NAMALWA (cell line): ENCODE measurements at regions not wholly inside any gene's neighbourhood (a gene's known extent, or its start where the extent isn't known, plus 50 kb on each side); places are given as distances from the start of the nearest gene placed in this dataset.
A peak's percentile ranks its signal among the peaks of the same experiment; 100 is the strongest.

Experiments used
- DNase-seq: peaks from one replicate; pipeline ENCODE4 v3.0.0-alpha.2; 2015; ENCODE audit warnings: low spot score

DNA sequence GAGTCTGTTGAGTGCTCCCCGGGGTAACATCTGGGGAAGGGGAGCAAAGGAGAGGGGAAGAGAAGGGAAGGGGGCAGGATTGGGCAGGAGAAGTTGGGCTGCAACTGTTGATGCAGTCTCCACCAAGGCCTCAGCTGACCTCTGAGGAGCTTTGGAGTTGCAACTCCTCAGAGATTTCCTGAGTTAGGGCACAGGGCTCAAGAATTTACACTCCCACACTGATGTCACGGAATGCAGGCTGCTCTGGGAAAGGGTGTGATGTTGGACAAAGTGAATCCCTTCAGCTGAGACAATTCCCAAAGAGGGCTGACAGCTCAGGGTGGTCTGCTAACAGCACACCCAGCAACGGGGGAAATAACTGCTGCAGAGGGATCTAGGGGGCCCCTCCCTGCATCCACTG lies 295.6 kb downstream of the PCNX1 start:
- no peak for DNase-seq

DNA sequence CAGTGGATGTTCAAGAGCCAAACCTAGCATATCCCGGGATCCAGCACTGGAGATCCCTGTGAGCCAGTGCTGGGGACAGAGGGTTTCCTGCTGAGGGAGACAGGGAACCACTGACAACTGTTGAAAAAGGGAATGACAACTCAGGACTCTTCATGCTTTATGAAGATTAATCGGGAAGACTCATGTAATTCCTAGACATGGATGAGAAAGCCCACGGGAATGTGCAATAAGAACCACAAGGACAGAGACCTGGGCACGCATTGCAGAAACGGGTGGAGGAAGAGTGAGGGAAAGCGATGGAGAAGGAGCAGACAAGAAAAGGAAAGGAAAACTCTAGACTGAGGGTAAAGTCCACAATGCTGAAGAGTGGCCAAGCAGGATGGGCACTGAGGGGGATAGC lies 296.0 kb downstream of the PCNX1 start:
- no peak for DNase-seq

DNA sequence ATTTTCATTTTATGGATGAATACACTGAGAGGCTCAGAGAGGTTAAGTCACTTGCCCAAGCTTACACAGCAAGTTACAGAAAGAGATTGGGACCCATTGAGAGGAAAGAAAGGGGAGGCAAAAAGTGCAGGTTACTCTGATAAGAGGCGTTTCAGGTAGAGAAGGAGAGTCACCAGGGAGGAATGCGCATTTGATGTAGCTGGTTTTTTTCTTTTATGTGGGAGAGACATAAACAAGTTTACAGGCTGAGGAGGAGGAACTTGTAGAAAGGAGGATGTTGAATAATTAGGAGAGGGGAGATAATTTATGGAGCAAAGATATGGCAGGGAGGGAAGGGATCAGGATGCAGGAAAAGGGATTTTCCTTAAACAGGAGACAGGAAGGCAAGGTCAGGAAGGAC lies 297.0 kb downstream of the PCNX1 start:
- DNase-seq, result no peak

DNA sequence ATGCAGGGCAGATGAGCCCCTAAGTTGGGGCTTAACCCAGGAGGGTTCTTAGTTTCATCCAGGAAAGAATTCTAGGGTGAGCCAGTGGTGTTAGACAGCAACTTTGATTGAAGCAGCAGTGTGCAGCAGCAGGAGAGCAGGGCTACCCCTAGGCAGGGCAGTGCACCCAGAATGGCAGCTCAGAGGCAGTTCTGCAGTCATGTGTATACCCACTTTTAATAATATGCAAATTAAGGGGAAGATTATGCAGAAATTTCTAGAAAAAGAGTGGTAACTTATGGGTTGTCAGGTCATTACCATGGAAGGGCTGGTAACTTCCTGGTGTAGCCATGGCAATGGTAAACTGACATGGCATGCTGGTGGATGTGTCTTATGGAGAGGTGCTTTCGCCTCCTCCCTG lies 297.5 kb downstream of the PCNX1 start:
- no peak for DNase-seq

DNA sequence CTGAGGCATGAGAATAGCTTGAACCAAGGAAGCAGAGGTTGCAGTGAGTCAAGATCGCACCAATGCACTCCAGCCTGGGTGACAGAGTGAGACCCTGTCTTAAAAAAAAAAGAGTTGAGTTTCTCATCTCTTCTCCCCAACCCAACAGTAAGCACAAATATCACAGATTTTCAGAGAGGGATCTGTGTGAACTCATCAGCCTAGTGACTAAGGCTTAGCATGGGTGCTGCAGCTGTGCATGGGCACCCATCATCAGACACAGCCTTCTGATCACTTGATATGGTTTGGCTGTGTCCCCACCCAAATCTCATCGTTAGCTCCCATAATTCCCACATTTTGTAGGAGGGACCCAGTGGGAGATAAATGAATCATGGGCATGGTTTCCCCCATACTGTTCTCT lies 298.9 kb downstream of the PCNX1 start:
- no peak for DNase-seq

DNA sequence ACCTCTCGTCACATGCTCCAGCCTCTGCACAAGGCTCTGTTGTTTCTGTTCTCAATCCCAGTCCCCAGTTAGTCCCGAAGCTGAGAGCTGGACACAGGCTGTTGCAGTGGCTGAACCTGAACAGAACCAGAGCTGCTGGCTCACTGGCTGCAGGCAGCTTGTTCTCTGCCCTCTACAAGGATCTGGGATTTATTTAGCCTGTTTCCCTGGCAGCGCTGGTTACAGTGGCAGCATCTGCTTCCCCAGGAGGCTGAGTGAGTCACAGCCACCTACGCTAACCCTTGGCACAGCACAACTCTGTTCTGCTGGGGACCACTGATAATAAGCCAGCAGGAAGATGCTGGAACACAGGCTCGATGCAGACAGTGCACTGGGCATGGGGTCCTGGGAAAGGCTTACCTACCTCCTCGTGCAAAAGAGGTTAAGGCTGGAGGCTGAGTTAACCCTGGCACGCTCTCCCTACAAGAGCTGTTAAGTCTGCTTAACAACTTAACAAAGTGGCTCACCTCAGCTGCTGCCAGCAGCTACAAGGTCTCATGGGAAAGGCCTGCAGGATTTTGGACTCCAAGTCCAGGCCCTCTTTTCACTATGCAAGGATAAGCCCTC lies 299.6 kb downstream of the PCNX1 start:
- no peak for DNase-seq

DNA sequence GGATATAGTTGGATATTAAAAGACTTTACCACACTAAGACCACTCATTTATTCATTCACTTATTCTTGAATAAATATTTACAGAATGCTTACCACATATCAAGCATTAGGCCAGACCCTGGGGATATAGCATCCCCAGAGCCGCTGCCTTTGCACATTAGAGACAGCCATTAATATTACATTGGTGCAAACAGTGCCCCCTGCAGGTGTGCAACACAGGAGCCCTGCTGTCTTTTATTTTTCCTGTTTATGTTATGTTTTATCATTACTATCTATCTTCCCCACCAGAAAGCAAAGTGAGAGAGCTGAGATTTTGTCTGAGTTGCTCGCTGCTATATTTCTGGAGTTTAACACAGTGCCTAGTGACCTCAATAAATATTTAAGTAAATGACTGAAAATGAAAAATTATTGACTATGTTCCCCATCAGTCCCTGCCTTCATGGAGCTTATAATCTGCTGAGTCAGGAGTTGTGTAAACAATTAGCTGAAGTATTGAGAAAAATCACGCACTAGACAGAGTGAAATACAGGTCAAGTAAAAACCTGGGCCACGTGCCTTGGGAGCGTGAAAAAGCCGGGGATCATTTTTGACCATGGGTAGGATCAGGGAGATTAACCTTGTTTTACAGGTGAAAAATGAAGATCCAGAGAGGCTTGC lies 301.6 kb downstream of the PCNX1 start:
- DNase-seq, result no peak

DNA sequence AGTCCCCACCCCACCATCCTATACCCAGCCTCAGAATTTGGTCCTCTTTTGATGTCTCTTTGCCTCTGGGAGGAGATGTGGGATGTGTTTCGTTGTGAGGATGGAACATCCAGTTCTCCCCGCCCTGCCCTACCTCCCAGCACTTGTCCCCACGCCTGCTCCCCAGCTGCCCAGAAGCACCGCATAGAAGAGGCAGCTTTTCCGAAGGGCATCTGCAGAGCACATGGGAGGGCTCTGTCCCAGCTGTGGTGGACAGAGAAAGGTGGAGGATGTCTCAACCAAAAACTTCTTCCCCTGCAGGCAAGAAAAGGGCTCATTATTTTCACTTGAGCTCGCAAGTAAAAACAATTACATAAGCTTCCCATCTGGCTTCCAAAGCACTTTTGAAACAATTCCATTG lies 302.6 kb downstream of the PCNX1 start:
- no peak for DNase-seq

DNA sequence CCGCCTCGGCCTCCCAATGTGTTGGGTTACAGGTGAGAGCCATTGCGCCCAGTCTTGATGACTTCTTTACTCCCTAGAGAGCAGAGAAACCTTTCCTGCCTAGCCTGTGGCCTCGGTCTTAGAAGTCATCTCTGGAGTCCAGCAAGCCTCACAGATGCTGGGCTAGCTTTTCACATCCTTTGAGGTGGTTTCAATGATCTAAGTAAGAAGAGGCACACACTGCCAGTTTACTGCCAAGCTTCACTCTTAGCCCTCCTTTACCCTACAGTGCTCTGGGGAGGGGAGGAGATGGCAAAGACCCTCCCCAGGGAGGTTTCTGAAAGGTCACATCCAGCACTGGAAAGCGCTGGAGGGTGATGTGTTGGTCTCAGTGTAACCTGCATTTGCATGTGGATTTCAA lies 304.8 kb downstream of the PCNX1 start:
- no peak for DNase-seq

DNA sequence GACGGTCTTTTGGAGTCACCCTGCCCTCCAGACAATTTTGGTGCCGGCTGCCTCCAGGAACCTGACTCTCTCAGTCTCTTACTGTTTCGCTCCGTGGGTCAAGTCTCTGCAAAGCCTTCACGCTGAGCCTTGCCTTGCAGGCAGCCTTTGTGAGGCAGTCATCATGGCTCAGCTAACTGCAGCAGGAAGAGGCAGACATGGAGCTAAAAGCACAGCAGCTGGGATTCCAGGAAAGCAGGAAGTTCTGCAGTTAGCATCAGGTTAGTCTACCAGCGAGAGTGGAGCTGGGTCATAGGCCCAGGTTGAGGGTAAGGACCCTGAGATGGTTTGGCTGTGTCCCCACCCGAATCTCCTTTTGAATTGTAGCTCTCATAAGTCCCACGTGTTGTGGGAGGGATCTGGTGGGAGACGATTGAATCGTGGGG lies 305.4 kb downstream of the PCNX1 start:
- no peak for DNase-seq

DNA sequence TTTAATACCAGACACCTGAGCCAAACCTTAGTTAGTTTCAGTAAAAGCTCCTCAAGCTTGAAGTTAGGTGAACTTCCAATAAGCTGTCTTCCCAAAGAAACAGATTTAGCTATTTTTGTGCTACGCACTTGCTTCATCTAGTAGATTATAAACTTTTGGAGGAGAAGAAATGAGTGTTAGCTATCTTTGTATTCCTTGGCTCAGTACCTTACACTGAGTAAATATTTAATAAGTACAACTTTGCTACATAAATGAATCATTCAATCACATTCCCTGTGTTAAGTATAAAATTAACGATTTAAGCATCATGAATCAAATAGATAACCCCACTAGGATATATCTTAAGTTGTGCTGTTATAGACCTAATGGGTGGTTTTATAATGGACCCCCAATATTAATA lies 307.0 kb downstream of the PCNX1 start:
- DNase-seq, result no peak

DNA sequence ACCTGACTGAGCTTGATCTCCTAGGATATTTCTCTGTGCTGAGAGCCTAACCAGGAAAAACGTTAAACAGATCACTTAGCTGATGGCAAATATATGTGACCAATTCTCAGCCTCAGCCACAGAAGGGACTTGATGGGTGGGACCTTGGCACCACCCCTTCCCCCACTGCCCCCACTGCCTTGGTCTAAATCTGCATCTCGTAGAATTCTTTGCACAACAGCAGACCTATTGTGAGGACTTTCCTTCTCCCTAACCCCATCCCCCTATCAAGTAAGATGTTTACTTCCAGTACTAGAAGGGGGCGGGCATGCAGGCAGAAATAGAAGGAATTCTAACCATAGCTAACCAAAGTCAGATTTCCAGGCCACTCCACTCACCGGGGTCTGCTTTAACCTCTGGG lies 313.2 kb downstream of the PCNX1 start:
- no peak for DNase-seq

DNA sequence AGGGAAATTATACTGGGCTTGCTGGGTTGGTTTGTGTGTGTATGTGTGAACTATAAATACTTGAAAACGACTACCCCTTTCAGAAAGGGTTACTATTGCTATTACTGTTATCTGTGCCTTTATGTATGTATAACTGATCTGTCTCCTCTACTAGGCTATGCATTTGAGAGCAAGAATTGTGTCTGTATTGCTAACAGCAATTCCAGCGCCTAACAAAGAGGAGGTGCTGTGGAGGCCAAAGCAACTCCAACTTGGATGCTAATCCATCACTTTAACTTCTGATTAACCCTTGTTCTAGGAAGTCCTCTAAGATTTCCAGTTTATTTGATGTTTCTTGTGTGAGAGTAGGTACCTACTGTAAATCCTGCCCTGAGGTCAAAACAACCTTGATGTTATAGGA lies 313.9 kb downstream of the PCNX1 start:
- DNase-seq, result no peak

DNA sequence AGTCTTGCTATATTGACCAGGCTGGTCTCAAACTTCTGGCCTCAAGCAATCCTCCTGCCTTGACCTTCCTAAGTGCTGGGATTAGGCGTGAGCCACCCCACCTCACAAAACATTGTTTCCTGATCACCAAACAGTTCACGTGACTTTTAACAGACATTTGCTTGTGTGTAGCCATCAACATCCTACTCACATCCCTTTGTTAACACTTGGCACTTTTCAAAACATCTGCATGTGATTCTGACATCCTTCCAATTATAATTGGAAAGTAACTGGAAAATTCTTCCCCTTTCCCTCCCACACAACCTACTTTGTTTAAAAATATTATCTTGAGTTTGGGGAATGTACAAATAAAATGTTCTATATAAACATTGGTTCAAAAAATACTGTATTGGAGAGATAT lies 317.9 kb downstream of the PCNX1 start:
- no peak for DNase-seq

DNA sequence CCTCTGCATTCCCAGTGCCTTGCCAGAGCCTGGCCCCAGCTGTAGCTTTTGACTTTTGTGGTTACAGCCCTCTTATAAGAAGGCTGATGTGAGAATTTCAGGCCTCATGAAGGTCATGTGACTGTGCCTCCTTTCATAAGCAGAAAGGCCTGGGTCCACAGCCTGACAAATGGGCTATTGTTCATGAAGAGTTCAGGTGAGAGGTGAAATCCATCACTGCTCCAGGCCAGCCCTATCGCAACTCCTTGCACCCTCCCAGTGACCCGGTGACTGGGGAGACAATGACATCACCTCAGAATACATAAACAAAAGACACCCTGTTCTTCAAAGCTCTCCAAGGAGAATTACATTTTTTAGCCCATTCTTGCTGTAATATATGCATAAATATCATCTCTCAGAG lies 321.5 kb downstream of the PCNX1 start:
- no peak for DNase-seq

DNA sequence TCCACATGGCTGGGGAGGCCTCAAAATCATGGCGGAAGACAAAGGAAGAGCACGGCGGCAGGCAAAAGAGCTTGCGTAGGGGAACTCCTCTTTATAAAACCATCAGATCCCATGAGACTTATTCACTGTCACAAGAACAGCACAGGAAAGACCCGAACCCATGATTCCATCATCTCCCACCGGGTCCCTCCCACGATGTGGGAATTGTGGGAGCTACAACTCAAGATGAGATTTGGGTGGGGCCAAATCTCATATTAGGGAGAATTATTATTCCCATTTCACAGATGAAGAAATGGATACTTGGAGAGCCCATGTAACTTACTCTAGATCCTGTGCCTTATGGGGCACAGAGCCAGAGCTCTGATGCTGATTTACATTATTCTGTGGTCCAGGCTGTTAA lies 322.6 kb downstream of the PCNX1 start:
- DNase-seq, result no peak

DNA sequence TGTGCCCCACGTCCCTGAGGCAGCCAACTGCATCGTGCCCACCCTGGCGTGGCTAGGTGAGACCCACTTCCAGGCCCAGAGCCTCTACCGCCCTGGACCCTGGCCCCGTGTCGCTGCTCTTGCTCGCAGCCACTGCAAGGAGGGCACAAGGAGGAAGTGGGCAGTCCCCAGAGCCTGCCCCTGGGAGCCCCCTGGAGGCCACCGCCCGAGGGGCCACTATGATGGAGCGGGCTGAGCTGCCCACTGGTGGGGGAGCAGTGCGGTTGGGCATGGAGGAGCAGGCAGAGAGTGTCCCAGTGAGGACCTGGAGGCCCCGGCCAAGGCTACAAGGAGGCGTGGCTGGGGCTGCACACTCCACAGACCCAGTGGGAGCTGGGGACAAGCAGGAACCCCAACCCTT lies 323.6 kb downstream of the PCNX1 start:
- no peak for DNase-seq

DNA sequence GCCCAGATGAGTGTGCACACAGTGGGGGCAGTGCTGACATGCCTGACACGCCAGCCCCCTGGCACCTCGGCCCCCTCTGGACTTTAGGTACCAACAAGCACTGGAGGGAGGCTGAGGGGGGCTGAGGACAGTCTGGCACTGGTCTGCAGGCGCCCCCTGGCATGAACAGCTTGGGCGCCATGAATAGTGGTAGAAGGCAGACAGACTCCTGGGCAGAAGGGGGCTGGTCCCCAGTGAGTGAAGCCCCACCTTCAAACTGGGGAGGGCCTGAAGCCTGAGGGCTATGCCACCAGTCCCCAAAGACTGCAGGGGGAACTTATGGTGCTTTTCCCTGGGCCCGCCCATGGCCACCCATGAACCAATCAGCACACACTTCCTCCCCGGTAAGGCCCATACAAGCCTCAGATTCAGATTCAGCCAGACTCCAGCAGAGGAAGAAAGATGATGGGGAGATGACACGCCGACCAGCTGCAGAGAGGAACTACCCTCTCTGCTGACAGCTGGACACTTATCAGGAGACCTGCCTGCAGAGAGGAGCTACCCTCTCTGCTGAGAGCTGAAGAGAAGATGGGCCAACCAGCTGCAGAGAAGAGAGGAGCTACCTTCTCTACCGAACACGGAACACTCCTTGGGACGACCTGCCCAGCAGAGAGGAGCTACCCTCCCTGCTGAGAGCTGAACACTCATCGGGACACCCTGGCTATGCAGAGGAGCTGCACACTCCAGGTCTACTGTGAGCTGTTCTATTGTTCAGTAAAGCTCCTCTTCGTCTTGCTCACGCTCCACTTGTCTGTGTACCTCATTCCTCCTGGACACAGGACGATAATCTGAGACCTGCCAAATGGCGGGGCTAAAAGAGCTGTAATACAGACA lies 324.5 kb downstream of the PCNX1 start:
- peak; percentile 18 for DNase-seq

DNA sequence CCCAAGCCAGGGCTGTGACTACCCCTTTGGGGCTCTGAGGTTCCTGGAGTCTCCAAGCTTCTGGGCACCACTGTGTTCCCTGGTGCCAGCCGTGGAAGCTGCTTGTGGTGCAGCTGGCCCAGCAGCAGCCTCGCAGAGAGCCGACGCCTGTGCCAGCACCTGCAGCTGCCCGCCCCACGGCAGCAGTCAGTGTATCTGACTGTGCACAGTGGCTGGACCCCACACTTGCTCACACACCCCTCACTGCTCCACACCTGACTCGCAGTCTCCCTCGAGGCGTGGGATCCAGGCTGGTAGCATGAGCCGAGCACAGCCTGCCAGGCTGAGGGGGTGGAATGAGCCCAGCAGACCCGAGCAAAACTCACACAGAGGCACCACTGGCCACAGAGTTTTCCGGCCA lies 325.2 kb downstream of the PCNX1 start:
- no peak for DNase-seq

DNA sequence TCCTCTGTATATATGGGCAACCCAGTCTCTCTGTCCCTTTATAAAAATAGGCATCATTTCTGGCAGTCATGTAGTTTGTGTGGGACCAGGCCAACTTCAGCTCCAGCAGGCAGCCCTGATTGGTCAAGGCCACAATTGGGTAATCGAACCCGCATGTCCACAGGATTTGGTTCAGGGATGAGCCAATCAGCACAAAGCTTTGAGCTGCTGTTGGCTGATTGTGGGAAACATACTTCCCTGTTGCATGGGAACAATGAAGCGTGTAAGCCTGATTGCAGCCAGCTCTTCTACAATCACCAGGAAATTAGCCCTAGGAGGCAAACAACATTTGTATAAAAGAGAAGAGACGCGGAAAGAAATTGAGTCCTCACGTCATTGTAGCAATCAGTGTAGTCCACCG lies 328.6 kb downstream of the PCNX1 start:
- no peak for DNase-seq

DNA sequence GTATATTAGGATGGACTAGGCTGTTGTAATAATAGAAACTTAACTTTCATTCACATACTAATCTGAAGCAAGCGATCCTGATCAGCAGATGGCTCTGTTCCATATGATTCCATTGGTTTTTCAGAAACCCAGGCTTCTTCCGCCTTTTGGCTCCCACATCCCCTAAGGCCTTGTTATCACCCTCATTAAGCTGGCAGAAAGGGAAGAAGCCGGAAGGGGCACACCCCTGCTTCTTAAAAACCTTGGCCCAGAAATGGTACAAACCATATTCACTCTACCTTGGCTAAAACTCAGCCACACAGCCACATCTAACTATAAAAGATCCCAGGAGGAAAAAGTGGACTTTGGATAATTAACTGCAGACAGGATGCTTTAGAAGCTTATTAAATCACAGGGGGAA lies 329.2 kb downstream of the PCNX1 start:
- no peak for DNase-seq

DNA sequence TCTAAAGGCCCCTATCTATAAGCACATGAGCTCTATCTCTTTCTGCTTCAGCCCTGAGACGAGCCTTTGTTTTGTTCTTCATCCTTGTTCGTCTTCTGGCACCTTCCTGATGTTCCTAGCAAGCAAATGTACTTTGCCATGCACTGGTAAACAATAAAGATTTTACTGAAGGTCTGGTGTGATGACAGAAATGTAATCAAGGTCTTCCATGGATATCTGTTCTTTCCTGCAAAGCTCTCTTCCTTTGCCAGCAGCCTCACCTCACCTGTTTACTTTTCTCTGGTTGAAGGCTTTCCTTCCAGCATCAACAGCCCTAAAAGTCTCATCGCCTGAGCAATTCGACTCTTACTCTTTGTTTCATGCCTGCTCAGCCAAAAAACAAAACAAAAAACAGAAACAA lies 330.3 kb downstream of the PCNX1 start:
- no peak for DNase-seq

DNA sequence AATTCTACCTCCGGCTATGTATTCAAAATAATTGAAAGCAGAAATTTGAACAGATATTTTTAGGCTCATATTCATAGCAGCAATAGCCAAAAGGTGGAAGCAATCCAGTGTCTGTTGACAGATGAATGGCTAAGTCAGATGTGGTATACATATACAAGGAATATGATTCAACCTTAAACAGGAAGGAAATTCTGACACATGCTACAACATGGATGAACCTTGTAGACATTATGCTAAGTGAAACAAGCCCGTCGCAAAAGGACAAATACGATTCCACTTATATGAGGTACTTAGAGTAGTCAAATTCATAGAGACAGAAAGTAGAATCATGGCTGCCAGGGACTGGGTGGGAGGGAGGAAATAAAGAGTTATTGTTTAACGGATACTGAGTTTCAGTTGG lies 331.6 kb downstream of the PCNX1 start:
- no peak for DNase-seq
